A673 (cell line): ENCODE measurements at regions not wholly inside any gene's neighbourhood (a gene's known extent, or its start where the extent isn't known, plus 50 kb on each side); places are given as distances from the start of the nearest gene placed in this dataset.

ENCODE experiments used
- CTCF ChIP-seq: fragments of 300-800, 200-600 bp; sonication (generic); conservative IDR thresholded peaks from 2 replicates; pipeline ENCODE4 v1.5.1; 2017; ENCODE audit warnings: low read depth, mild to moderate bottlenecking, antibody characterized with exemption, low read length, moderate library complexity, mixed read lengths
- EZH2 ChIP-seq: fragments of 200-600 bp; sonication (generic); IDR thresholded peaks from 2 replicates; pipeline ENCODE4 v1.6.1; 2017; ENCODE audit warnings: borderline replicate concordance, low read depth, mild to moderate bottlenecking, mixed read lengths, antibody characterized with exemption, low read length; ENCODE audit not compliant: poor library complexity, severe bottlenecking

- no peak for TF ChIP-seq CTCF
- no peak for TF ChIP-seq EZH2
These were observed 149.6 kb upstream of the DMRT1 start for GRCh38 chr9:691825-692400.
